Breast epithelium (tissue), 3 donors: ENCODE measurements at regions not wholly inside any gene's neighbourhood (a gene's known extent, or its start where the extent isn't known, plus 50 kb on each side); places are given as distances from the start of the nearest gene placed in this dataset.

ENCODE experiments used
- CTCF ChIP-seq, 3 donors: fragments of 450-650 bp; IDR thresholded peaks; one replicate each; pipeline ENCODE4 v1.5.1; 2016 to 2017; ENCODE audit warnings: antibody characterized with exemption in 3 of 3, mild to moderate bottlenecking in 3 of 3, moderate library complexity in 3 of 3
- POLR2A ChIP-seq: fragments of 450-650 bp; IDR thresholded peaks from one replicate; pipeline ENCODE4 v1.6.1; 2016; ENCODE audit warnings: antibody characterized with exemption, mild to moderate bottlenecking, moderate library complexity

GRCh38 chr11:104319396-104319795 is 155.4 kb upstream of the PDGFD start:
- TF ChIP-seq CTCF (IDR thresholded peaks at IDR 0.05) (no peak), POLR2A (no peak)
